ENCODE measurements at regions not wholly inside any gene's neighbourhood (a gene's known extent, or its start where the extent isn't known, plus 50 kb on each side); places are given as distances from the start of the nearest gene placed in this dataset.

GRCh38 chr6:92050216-92050615, 1369.1 kb downstream of the EPHA7 start:
- TF ChIP-seq EZH2 (IDR thresholded peaks at IDR 0.05; ENCODE audit: borderline replicate concordance, low read depth, low read length, poor library complexity, severe bottlenecking) = no peak
- TF ChIP-seq CTCF (conservative IDR thresholded peaks at IDR 0.05; ENCODE audit: low read depth, low read length) = no peak

Measured in A673 (cell line).